A673 (cell line): ENCODE measurements at regions not wholly inside any gene's neighbourhood (a gene's known extent, or its start where the extent isn't known, plus 50 kb on each side); places are given as distances from the start of the nearest gene placed in this dataset.

Experiments
- BruUV-seq: library from RNA; stranded (reverse); fragments of 400-500 nt; replicated peaks from 2 replicates; lab custom pipeline; 2021; lab: Mats Ljungman, UMichigan
- CTCF ChIA-PET: fragments of 300-600 bp; sonication (Branson Sonifier 250); formaldehyde crosslinking; loops from one replicate; lab custom pipeline; 2022; ENCODE audit warnings: antibody characterized with exemption; lab: Charles Lee
- POLR2A ChIA-PET: fragments of 300-600 bp; sonication (Branson Sonifier 250); formaldehyde crosslinking; loops from one replicate; lab custom pipeline; 2022; ENCODE audit warnings: antibody characterized with exemption; ENCODE audit not compliant: low non-redundant PET; lab: Charles Lee
- DNase-seq: peaks from one replicate; pipeline ENCODE4 v3.0.0-alpha.2; 2015; ENCODE audit warnings: low spot score
- H3K27ac ChIP-seq: fragments of 200-600 bp; sonication (generic); 2 replicates; pipeline ENCODE4 v1.5.1; 2016; ENCODE audit warnings: mixed run types, low read depth, mild to moderate bottlenecking, mixed read lengths, antibody characterized with exemption, low read length; ENCODE audit not compliant: poor library complexity, severe bottlenecking
- H3K27me3 ChIP-seq: fragments of 200-600 bp; sonication (generic); replicated peaks from 2 replicates; pipeline ENCODE4 v1.6.1; 2017; ENCODE audit warnings: mixed run types, low read depth, mild to moderate bottlenecking, mixed read lengths, antibody characterized with exemption, low read length; ENCODE audit not compliant: insufficient read depth, poor library complexity
- H3K36me3 ChIP-seq: fragments of 200-600 bp; sonication (generic); 2 replicates; pipeline ENCODE4 v1.6.1; 2016; ENCODE audit warnings: mixed run types, mild to moderate bottlenecking, mixed read lengths, antibody characterized with exemption, low read length; ENCODE audit not compliant: insufficient read depth, poor library complexity, severe bottlenecking
- H3K4me1 ChIP-seq: fragments of 200-600 bp; sonication (generic); 2 replicates; pipeline ENCODE4 v1.6.1; 2017; ENCODE audit warnings: mixed run types, mild to moderate bottlenecking, mixed read lengths, antibody characterized with exemption, low read length; ENCODE audit not compliant: insufficient read depth, poor library complexity, severe bottlenecking
- H3K4me3 ChIP-seq: fragments of 200-600 bp; sonication (generic); 2 replicates; pipeline ENCODE4 v1.5.1; 2016; ENCODE audit warnings: low read depth, mixed run types, mild to moderate bottlenecking, mixed read lengths, low read length; ENCODE audit not compliant: poor library complexity, severe bottlenecking
- H3K9me3 ChIP-seq: fragments of 200-600 bp; sonication (generic); 2 replicates; pipeline ENCODE4 v1.6.1; 2016; ENCODE audit warnings: mixed run types, low read depth, mild to moderate bottlenecking, mixed read lengths, antibody characterized with exemption, low read length; ENCODE audit not compliant: poor library complexity, severe bottlenecking
- EZH2 ChIP-seq: fragments of 200-600 bp; sonication (generic); IDR thresholded peaks from 2 replicates; pipeline ENCODE4 v1.6.1; 2017; ENCODE audit warnings: borderline replicate concordance, low read depth, mild to moderate bottlenecking, mixed read lengths, antibody characterized with exemption, low read length; ENCODE audit not compliant: poor library complexity, severe bottlenecking
- intact Hi-C: fragments of 100-400 bp; cut with micrococcal nuclease; formaldehyde crosslinking; loops from one replicate; pipeline ENCODE4 v1.10.0; 2022; ENCODE audit not compliant: unreplicated experiment
- TF ChIP-seq, protein P1 (sequence below): fragments of 300-800, 200-600 bp; sonication (generic); conservative IDR thresholded peaks from 2 replicates; pipeline ENCODE4 v1.5.1; 2017; ENCODE audit warnings: low read depth, mild to moderate bottlenecking, antibody characterized with exemption, low read length, moderate library complexity, mixed read lengths

- peak; percentile 42 for DNase-seq
- Histone ChIP-seq H3K9me3 (no peaks in the 10 kb centered on the region), H3K36me3 (no peaks in the 10 kb centered on the region), H3K4me3 (no peak overlapping the region), H3K27me3 (no peaks in the 10 kb centered on the region), H3K27ac (no peak overlapping the region), H3K4me1 (no peaks in the 10 kb centered on the region)
- intact Hi-C loops = loop anchor here (10.0 kb wide), 1 partner anchor 57 kb away; no protein-coding TSS in a partner anchor
- ChIA-PET POLR2A (no interaction called here), CTCF (interaction anchor here (0.6 kb wide), 1 partner anchor 1531 kb away, joined by 3 read pairs; no protein-coding TSS in a partner anchor)
- BruUV-seq = no TSS peak
- TF ChIP-seq, protein P1, sequence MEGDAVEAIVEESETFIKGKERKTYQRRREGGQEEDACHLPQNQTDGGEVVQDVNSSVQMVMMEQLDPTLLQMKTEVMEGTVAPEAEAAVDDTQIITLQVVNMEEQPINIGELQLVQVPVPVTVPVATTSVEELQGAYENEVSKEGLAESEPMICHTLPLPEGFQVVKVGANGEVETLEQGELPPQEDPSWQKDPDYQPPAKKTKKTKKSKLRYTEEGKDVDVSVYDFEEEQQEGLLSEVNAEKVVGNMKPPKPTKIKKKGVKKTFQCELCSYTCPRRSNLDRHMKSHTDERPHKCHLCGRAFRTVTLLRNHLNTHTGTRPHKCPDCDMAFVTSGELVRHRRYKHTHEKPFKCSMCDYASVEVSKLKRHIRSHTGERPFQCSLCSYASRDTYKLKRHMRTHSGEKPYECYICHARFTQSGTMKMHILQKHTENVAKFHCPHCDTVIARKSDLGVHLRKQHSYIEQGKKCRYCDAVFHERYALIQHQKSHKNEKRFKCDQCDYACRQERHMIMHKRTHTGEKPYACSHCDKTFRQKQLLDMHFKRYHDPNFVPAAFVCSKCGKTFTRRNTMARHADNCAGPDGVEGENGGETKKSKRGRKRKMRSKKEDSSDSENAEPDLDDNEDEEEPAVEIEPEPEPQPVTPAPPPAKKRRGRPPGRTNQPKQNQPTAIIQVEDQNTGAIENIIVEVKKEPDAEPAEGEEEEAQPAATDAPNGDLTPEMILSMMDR = no peak
- TF ChIP-seq EZH2 = no peak
Observed at GRCh38 chr5:167861129-167861927, 430.1 kb upstream of the WWC1 start.

- H3K36me3 ChIP-seq = no peaks in the 10 kb centered on the region
- BruUV-seq = no TSS peak
- H3K27ac ChIP-seq = no peak overlapping the region
- ChIA-PET POLR2A (no interaction called here), CTCF (interaction anchor here (0.6 kb wide), 1 partner anchor 1530 kb away, joined by 3 read pairs; no protein-coding TSS in a partner anchor)
- H3K27me3 ChIP-seq = no peaks in the 10 kb centered on the region
- H3K4me1 ChIP-seq = no peaks in the 10 kb centered on the region
- TF ChIP-seq EZH2 = no peak
- TF ChIP-seq, protein P1 = no peak
- no peak overlapping the region for H3K4me3 ChIP-seq
- no peak for DNase-seq
- intact Hi-C loops = loop anchor here (10.0 kb wide), 1 partner anchor 57 kb away; no protein-coding TSS in a partner anchor
- no peaks in the 10 kb centered on the region for H3K9me3 ChIP-seq
Observed at GRCh38 chr5:167861928-167862426, 429.5 kb upstream of the WWC1 start.

GRCh38 chr5:167863883-167864282 lies 427.6 kb upstream of the WWC1 start:
- no TSS peak for BruUV-seq
- DNase-seq = no peak
- Histone ChIP-seq H3K4me3 (no peak overlapping the region), H3K27me3 (no peaks in the 10 kb centered on the region), H3K27ac (no peak overlapping the region), H3K36me3 (no peaks in the 10 kb centered on the region), H3K4me1 (peaks cover 11% of the 10 kb centered on the region), H3K9me3 (no peaks in the 10 kb centered on the region)
- CTCF ChIA-PET = no interaction called here
- TF ChIP-seq, protein P1 = no peak
- no peak for TF ChIP-seq EZH2
- intact Hi-C loops = loop anchor here (10.0 kb wide), 1 partner anchor 59 kb away; no protein-coding TSS in a partner anchor
- POLR2A ChIA-PET = no interaction called here
